Right lobe of liver (tissue), 4 donors: ENCODE measurements at regions not wholly inside any gene's neighbourhood (a gene's known extent, or its start where the extent isn't known, plus 50 kb on each side); places are given as distances from the start of the nearest gene placed in this dataset.

Source experiments
- POLR2A ChIP-seq: fragments of 450-650 bp; IDR thresholded peaks from one replicate; pipeline ENCODE4 v1.6.1; 2017; ENCODE audit warnings: antibody characterized with exemption, mild to moderate bottlenecking
- TF ChIP-seq, protein P1 (sequence below), 4 donors: fragments of 200-600 bp in 3 of 4; fragments of 450-650 bp in 1 of 4; IDR thresholded peaks; one replicate each; pipeline versions ENCODE4 v1.5.1 to v1.8.0; 2016 to 2022; ENCODE audit warnings: antibody characterized with exemption in 4 of 4, mild to moderate bottlenecking in 2 of 4
- donor health status: DM: no; HTN: no; CAD: no.
- donor health status: DM: no; HTN: no; CAD: no.
- donor health status: DM: no; HTN: yes; CAD: no.

DNA sequence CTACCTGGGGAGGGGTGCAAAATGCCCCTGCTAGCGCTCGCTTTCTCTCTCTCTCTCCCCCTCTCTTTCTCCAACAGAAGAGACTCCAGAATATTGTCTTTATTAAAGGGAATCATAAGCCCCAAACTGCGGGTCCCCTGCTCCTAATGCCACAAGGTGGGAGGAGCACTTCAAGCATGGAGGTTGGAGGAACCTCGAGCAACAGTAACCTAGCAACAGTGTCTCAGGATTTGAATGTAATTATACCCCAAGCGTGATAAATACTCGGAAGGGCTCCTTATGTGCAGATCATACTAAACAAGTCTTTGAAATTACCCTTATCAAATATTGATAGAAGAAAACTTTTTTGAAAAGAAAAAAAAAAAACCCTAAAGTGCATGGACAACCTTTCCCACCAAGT lies 582.2 kb upstream of the PPP2R3A start:
- TF ChIP-seq, protein P1, sequence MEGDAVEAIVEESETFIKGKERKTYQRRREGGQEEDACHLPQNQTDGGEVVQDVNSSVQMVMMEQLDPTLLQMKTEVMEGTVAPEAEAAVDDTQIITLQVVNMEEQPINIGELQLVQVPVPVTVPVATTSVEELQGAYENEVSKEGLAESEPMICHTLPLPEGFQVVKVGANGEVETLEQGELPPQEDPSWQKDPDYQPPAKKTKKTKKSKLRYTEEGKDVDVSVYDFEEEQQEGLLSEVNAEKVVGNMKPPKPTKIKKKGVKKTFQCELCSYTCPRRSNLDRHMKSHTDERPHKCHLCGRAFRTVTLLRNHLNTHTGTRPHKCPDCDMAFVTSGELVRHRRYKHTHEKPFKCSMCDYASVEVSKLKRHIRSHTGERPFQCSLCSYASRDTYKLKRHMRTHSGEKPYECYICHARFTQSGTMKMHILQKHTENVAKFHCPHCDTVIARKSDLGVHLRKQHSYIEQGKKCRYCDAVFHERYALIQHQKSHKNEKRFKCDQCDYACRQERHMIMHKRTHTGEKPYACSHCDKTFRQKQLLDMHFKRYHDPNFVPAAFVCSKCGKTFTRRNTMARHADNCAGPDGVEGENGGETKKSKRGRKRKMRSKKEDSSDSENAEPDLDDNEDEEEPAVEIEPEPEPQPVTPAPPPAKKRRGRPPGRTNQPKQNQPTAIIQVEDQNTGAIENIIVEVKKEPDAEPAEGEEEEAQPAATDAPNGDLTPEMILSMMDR (IDR thresholded peaks at IDR 0.05): no peak
- TF ChIP-seq POLR2A: no peak
